ENCODE measurements at regions not wholly inside any gene's neighbourhood (a gene's known extent, or its start where the extent isn't known, plus 50 kb on each side); places are given as distances from the start of the nearest gene placed in this dataset.

DNA sequence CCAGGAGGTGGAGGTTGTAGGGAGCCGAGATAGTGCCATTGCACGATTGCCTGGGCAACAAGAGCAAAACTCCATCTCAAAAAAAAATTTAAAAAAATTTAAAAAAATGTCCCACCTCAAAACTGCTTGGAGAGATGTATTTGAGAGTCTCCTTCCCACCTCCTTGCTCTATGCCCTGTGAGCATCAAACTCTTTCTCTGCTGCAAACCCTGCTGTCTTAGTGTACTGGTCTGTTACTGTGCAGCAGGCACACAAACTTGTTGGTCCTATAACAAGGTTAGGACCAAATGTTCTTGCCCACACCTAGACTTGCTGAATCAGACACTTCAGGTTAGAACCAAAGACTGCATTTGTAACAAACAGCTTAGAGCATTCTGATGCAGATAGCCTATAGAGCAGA lies 153.5 kb upstream of the FUT8 start:
- H3K4me3 ChIP-seq = no peak overlapping the region
- Mint-ChIP-seq H3K9me3 (peaks cover 6% of the 10 kb centered on the region; the same call in 1 of the 3 replicates), H3K4me3 (no peak overlapping the region), H3K27ac (no peak overlapping the region), H3K36me3 (ENCODE audit: low read depth) (peaks cover 6% of the 10 kb centered on the region; the same call in 2 of the 3 replicates), H3K27me3 (ENCODE audit: insufficient read depth, low read depth, poor library complexity) (no peaks in the 10 kb centered on the region), H3K4me1 (peaks cover 22% of the 10 kb centered on the region)
- no peak overlapping the region for H2AFZ ChIP-seq
- no peak for DNase-seq (ENCODE audit: low spot score)
- peaks cover 14% of the 10 kb centered on the region for H3K4me1 ChIP-seq (ENCODE audit: insufficient read depth)
- H4K20me1 ChIP-seq (replicated peaks; ENCODE audit: insufficient read depth) = no peaks in the 10 kb centered on the region
- TF ChIP-seq EZH2 (IDR thresholded peaks at IDR 0.05; ENCODE audit: low read depth, unreplicated experiment) = no peak
- no peak for TF ChIP-seq ETS1 (IDR thresholded peaks at IDR 0.05)
- TF ChIP-seq POLR2AphosphoS5 (IDR thresholded peaks at IDR 0.05; ENCODE audit: low read depth) = no peak
- TF ChIP-seq ZNF331 (CRISPR knock-in tag; IDR thresholded peaks at IDR 0.05; ENCODE audit: low read depth) = no peak
- TF ChIP-seq CREB1 (CRISPR knock-in tag; IDR thresholded peaks at IDR 0.05; ENCODE audit: low read depth) = no peak
- no peak for TF ChIP-seq ZNF114 (CRISPR knock-in tag; IDR thresholded peaks at IDR 0.05)
- TF ChIP-seq CTCF (conservative IDR thresholded peaks at IDR 0.05; ENCODE audit: low read depth in 2 of 2) = no peak
- no peak for TF ChIP-seq REST (IDR thresholded peaks at IDR 0.05; ENCODE audit: unreplicated experiment)
- TF ChIP-seq, protein P1, sequence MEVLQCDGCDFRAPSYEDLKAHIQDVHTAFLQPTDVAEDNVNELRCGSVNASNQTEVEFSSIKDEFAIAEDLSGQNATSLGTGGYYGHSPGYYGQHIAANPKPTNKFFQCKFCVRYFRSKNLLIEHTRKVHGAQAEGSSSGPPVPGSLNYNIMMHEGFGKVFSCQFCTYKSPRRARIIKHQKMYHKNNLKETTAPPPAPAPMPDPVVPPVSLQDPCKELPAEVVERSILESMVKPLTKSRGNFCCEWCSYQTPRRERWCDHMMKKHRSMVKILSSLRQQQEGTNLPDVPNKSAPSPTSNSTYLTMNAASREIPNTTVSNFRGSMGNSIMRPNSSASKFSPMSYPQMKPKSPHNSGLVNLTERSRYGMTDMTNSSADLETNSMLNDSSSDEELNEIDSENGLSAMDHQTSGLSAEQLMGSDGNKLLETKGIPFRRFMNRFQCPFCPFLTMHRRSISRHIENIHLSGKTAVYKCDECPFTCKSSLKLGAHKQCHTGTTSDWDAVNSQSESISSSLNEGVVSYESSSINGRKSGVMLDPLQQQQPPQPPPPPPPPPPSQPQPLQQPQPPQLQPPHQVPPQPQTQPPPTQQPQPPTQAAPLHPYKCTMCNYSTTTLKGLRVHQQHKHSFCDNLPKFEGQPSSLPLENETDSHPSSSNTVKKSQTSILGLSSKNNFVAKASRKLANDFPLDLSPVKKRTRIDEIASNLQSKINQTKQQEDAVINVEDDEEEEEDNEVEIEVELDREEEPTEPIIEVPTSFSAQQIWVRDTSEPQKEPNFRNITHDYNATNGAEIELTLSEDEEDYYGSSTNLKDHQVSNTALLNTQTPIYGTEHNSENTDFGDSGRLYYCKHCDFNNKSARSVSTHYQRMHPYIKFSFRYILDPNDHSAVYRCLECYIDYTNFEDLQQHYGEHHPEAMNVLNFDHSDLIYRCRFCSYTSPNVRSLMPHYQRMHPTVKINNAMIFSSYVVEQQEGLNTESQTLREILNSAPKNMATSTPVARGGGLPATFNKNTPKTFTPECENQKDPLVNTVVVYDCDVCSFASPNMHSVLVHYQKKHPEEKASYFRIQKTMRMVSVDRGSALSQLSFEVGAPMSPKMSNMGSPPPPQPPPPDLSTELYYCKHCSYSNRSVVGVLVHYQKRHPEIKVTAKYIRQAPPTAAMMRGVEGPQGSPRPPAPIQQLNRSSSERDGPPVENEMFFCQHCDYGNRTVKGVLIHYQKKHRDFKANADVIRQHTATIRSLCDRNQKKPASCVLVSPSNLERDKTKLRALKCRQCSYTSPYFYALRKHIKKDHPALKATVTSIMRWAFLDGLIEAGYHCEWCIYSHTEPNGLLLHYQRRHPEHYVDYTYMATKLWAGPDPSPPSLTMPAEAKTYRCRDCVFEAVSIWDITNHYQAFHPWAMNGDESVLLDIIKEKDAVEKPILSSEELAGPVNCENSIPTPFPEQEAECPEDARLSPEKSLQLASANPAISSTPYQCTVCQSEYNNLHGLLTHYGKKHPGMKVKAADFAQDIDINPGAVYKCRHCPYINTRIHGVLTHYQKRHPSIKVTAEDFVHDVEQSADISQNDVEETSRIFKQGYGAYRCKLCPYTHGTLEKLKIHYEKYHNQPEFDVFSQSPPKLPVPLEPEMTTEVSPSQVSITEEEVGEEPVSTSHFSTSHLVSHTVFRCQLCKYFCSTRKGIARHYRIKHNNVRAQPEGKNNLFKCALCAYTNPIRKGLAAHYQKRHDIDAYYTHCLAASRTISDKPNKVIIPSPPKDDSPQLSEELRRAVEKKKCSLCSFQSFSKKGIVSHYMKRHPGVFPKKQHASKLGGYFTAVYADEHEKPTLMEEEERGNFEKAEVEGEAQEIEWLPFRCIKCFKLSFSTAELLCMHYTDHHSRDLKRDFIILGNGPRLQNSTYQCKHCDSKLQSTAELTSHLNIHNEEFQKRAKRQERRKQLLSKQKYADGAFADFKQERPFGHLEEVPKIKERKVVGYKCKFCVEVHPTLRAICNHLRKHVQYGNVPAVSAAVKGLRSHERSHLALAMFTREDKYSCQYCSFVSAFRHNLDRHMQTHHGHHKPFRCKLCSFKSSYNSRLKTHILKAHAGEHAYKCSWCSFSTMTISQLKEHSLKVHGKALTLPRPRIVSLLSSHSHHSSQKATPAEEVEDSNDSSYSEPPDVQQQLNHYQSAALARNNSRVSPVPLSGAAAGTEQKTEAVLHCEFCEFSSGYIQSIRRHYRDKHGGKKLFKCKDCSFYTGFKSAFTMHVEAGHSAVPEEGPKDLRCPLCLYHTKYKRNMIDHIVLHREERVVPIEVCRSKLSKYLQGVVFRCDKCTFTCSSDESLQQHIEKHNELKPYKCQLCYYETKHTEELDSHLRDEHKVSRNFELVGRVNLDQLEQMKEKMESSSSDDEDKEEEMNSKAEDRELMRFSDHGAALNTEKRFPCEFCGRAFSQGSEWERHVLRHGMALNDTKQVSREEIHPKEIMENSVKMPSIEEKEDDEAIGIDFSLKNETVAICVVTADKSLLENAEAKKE (CRISPR knock-in tag; IDR thresholded peaks at IDR 0.05) = no peak
- no peak for TF ChIP-seq NANOG (IDR thresholded peaks at IDR 0.05; ENCODE audit: borderline replicate concordance)
- TF ChIP-seq JUNB (IDR thresholded peaks at IDR 0.05; ENCODE audit: unreplicated experiment) = no peak
- no peaks in the 10 kb centered on the region for H3F3A ChIP-seq (replicated peaks; ENCODE audit: low read depth)
- H3K9me2 ChIP-seq (ENCODE audit: insufficient read depth) = peaks cover 4% of the 10 kb centered on the region; the same call in 1 of the 2 replicates
- ATAC-seq = no peak
- H3K36me3 ChIP-seq (ENCODE audit: insufficient read depth) = no peaks in the 10 kb centered on the region
- H3K27me3 ChIP-seq (ENCODE audit: insufficient read depth) = no peaks in the 10 kb centered on the region
- no peak overlapping the region for H3K27ac ChIP-seq (ENCODE audit: low read depth)
- H3K4me2 ChIP-seq = no peak overlapping the region
- H3K79me2 ChIP-seq (replicated peaks; ENCODE audit: insufficient read depth) = no peaks in the 10 kb centered on the region

All from GM23338 (cell line).